Heart left ventricle (tissue), 13 donors: ENCODE measurements at regions not wholly inside any gene's neighbourhood (a gene's known extent, or its start where the extent isn't known, plus 50 kb on each side); places are given as distances from the start of the nearest gene placed in this dataset.

Source experiments
- POLR2A ChIP-seq, 2 donors: fragments of 450-650 bp; IDR thresholded peaks; one replicate each; pipeline ENCODE4 v1.6.1; 2017; ENCODE audit warnings: antibody characterized with exemption in 2 of 2, mild to moderate bottlenecking in 2 of 2, moderate library complexity in 2 of 2
- TF ChIP-seq, protein P1 (sequence below), 12 donors: fragments of 200-600 bp; sonication (generic) in 4 of 12; IDR thresholded peaks; one replicate each; pipeline versions ENCODE4 v1.5.0 to v1.8.0; 2018 to 2022; ENCODE audit warnings: antibody characterized with exemption in 12 of 12, mild to moderate bottlenecking in 5 of 12
- donor health status: ischemic (EF 13 %, LVEDD 7.1; RV severe dilation, severe dysfunction).
- donor health status: DM: no; HTN: yes; CAD: no.
- donor health status: DM: no; HTN: no; CAD: no.
- donor health status: ischemic (EF 25% LVEDD 6.9; RV normal size, moderate dysfunction).
- donor health status: ischemic (EF 25% LVEDD 5.7; RV mildly dilated, moderate dysfunction).
- donor health status: ischemic (EF 35%, LVEDD 5.7; RV mildly dilated, moderate dysfunction).
- donor health status: nonischemic (EF 11% LVEDD 7.7; RV severe dilation, severe dysfunction).
- donor health status: DM: yes; HTN: yes; CAD: no.
- donor health status: PGD.
- donor health status: ischemic (EF 29% LVEDD 5.4; RV normal size, mild dysfunction).
- donor health status: nonischemic (EF 23%, LVEDD 6.1; RV moderate dilation, normal function).

DNA sequence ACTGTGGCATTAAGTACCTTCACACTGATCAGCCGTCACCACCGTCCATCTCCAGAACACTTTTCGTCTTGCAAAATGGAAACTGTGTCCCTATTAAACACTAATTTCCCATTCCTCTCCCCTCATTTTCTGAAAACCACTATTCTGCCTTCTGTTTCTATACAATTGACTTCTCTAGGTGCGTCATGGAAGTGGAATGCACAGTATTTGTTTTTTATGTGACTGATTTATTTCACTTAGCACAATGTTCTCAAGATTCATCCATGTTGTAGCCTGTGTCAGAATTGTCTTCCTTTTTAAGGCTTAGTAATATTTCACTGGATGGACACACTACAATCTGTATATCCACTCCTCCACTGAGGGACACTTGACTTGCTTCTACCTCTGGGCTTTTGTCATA, 53.8 kb upstream of the PDE10A start:
- TF ChIP-seq, protein P1, sequence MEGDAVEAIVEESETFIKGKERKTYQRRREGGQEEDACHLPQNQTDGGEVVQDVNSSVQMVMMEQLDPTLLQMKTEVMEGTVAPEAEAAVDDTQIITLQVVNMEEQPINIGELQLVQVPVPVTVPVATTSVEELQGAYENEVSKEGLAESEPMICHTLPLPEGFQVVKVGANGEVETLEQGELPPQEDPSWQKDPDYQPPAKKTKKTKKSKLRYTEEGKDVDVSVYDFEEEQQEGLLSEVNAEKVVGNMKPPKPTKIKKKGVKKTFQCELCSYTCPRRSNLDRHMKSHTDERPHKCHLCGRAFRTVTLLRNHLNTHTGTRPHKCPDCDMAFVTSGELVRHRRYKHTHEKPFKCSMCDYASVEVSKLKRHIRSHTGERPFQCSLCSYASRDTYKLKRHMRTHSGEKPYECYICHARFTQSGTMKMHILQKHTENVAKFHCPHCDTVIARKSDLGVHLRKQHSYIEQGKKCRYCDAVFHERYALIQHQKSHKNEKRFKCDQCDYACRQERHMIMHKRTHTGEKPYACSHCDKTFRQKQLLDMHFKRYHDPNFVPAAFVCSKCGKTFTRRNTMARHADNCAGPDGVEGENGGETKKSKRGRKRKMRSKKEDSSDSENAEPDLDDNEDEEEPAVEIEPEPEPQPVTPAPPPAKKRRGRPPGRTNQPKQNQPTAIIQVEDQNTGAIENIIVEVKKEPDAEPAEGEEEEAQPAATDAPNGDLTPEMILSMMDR (IDR thresholded peaks at IDR 0.05), result no peak
- TF ChIP-seq POLR2A (IDR thresholded peaks at IDR 0.05), result no peak
